H9 (cell line): ENCODE measurements at regions not wholly inside any gene's neighbourhood (a gene's known extent, or its start where the extent isn't known, plus 50 kb on each side); places are given as distances from the start of the nearest gene placed in this dataset.

Experiments used
- DNase-seq: peaks from one replicate; pipeline ENCODE4 v3.0.0-alpha.2; 2017
- H2AFZ ChIP-seq: one replicate; pipeline ENCODE4 v1.6.1; 2013; ENCODE audit warnings: mild to moderate bottlenecking, low read length, control low read depth, moderate library complexity
- H2AK5ac ChIP-seq: 2 replicates; pipeline ENCODE4 v1.6.1; 2013; ENCODE audit warnings: low read length, control low read depth, mixed read lengths; ENCODE audit not compliant: insufficient read length
- H2BK120ac ChIP-seq: one replicate; pipeline ENCODE4 v1.6.1; 2013; ENCODE audit warnings: low read depth, mild to moderate bottlenecking, low read length, control low read depth, inconsistent platforms; ENCODE audit not compliant: poor library complexity, severe bottlenecking
- H2BK12ac ChIP-seq: 2 replicates; pipeline ENCODE4 v1.6.1; 2013; ENCODE audit warnings: low read length, control low read depth, mixed read lengths, low read depth; ENCODE audit not compliant: insufficient read length
- H2BK15ac ChIP-seq: 2 replicates; pipeline ENCODE4 v1.6.1; 2013; ENCODE audit warnings: low read depth, low read length, control low read depth
- H2BK20ac ChIP-seq: one replicate; pipeline ENCODE4 v1.6.1; 2013; ENCODE audit warnings: low read depth, mild to moderate bottlenecking, low read length, control low read depth, inconsistent platforms; ENCODE audit not compliant: poor library complexity, severe bottlenecking
- H2BK5ac ChIP-seq: 2 replicates; pipeline ENCODE4 v1.6.1; 2013; ENCODE audit warnings: low read length, control low read depth, mixed read lengths; ENCODE audit not compliant: insufficient read length
- H3K14ac ChIP-seq: 2 replicates; pipeline ENCODE4 v1.6.1; 2013; ENCODE audit warnings: low read length, control low read depth; ENCODE audit not compliant: insufficient read depth
- H3K18ac ChIP-seq: 2 replicates; pipeline ENCODE4 v1.6.1; 2013; ENCODE audit warnings: low read depth, mild to moderate bottlenecking, mixed read lengths, low read length, control low read depth; ENCODE audit not compliant: insufficient read length
- H3K23ac ChIP-seq: 2 replicates; pipeline ENCODE4 v1.6.1; 2013; ENCODE audit warnings: low read length, control low read depth, mixed read lengths, low read depth; ENCODE audit not compliant: insufficient read length
- H3K23me2 ChIP-seq: 2 replicates; pipeline ENCODE4 v1.6.1; 2013; ENCODE audit warnings: low read depth, mild to moderate bottlenecking, mixed read lengths, low read length, control low read depth; ENCODE audit not compliant: insufficient read length, poor library complexity, severe bottlenecking
- H3K27ac ChIP-seq: 2 replicates; pipeline ENCODE4 v1.5.1; 2013; ENCODE audit warnings: low read length, control low read depth, mixed read lengths, low read depth; ENCODE audit not compliant: insufficient read length
- H3K27me3 ChIP-seq: 2 replicates; pipeline ENCODE4 v1.6.1; 2013; ENCODE audit warnings: low read length, control low read depth, inconsistent platforms; ENCODE audit not compliant: insufficient read depth
- H3K4ac ChIP-seq: 2 replicates; pipeline ENCODE4 v1.6.1; 2013; ENCODE audit warnings: low read depth, mild to moderate bottlenecking, control low read depth, inconsistent platforms, low read length, moderate library complexity
- H3K4me1 ChIP-seq: 2 replicates; pipeline ENCODE4 v1.6.1; 2013; ENCODE audit warnings: low read length, control low read depth, inconsistent platforms; ENCODE audit not compliant: insufficient read depth
- H3K4me2 ChIP-seq: 2 replicates; pipeline ENCODE4 v1.6.1; 2013; ENCODE audit warnings: low read length, control low read depth, mixed read lengths; ENCODE audit not compliant: insufficient read length, insufficient read depth
- H3K56ac ChIP-seq: 2 replicates; pipeline ENCODE4 v1.6.1; 2013; ENCODE audit warnings: low read depth, mild to moderate bottlenecking, mixed read lengths, low read length, control low read depth; ENCODE audit not compliant: insufficient read length
- H3K79me1 ChIP-seq: 2 replicates; pipeline ENCODE4 v1.6.1; 2013; ENCODE audit warnings: low read depth, mild to moderate bottlenecking, moderate library complexity, low read length, control low read depth, inconsistent platforms; ENCODE audit not compliant: insufficient read depth, poor library complexity, severe bottlenecking
- H3K79me2 ChIP-seq: 2 replicates; pipeline ENCODE4 v1.6.1; 2013; ENCODE audit warnings: low read length, control low read depth, inconsistent platforms; ENCODE audit not compliant: insufficient read depth
- H3K9ac ChIP-seq: 2 replicates; pipeline ENCODE4 v1.6.1; 2013; ENCODE audit warnings: low read length, control low read depth, mixed read lengths; ENCODE audit not compliant: insufficient read length; ENCODE audit errors: extremely low read depth
- H3K9me3 ChIP-seq: one replicate; pipeline ENCODE4 v1.6.1; 2013; ENCODE audit warnings: low read depth, low read length, inconsistent platforms; ENCODE audit not compliant: control insufficient read depth
- H3T11ph ChIP-seq: one replicate; pipeline ENCODE4 v1.6.1; 2013; ENCODE audit warnings: mild to moderate bottlenecking, low read length, control low read depth, inconsistent platforms
- H4K20me1 ChIP-seq: one replicate; pipeline ENCODE4 v1.6.1; 2013; ENCODE audit not compliant: control insufficient read depth, insufficient read length, insufficient read depth
- H4K5ac ChIP-seq: 2 replicates; pipeline ENCODE4 v1.6.1; 2013; ENCODE audit warnings: low read depth, mild to moderate bottlenecking, mixed read lengths, low read length, control low read depth; ENCODE audit not compliant: insufficient read length
- H4K8ac ChIP-seq: replicated peaks from 2 replicates; pipeline ENCODE4 v1.6.1; 2013; ENCODE audit warnings: low read length, control low read depth, mixed read lengths, low read depth; ENCODE audit not compliant: insufficient read length
- H4K91ac ChIP-seq: 2 replicates; pipeline ENCODE4 v1.6.1; 2013; ENCODE audit warnings: low read depth, mild to moderate bottlenecking, moderate library complexity, mixed read lengths, low read length, control low read depth; ENCODE audit not compliant: insufficient read length
- H3K27ac Mint-ChIP-seq, 3 experiments: 2 replicates in 2 of 3; 3 replicates in 1 of 3; pipeline ENCODE4 v1.8.0; 2020 to 2021; ENCODE audit warnings: mixed read lengths in 3 of 3, mild to moderate bottlenecking in 1 of 3, moderate library complexity in 1 of 3
- H3K27me3 Mint-ChIP-seq: 2 replicates; pipeline ENCODE4 v1.8.0; 2021; ENCODE audit warnings: low read depth, mild to moderate bottlenecking, moderate library complexity, mixed read lengths
- H3K36me3 Mint-ChIP-seq, 3 experiments: 2 replicates in 2 of 3; 3 replicates in 1 of 3; pipeline ENCODE4 v1.8.0; 2020 to 2021; ENCODE audit warnings: low read depth in 3 of 3, mixed read lengths in 3 of 3; ENCODE audit not compliant: insufficient read depth in 1 of 3
- H3K4me1 Mint-ChIP-seq, 2 experiments: 2 replicates each; pipeline ENCODE4 v1.8.0; 2020; ENCODE audit warnings: mixed read lengths in 2 of 2
- H3K4me3 Mint-ChIP-seq, 2 experiments: 2 replicates in 1 of 2; 3 replicates in 1 of 2; pipeline ENCODE4 v1.8.0; 2020 to 2021; ENCODE audit warnings: mild to moderate bottlenecking in 2 of 2, mixed read lengths in 2 of 2, moderate library complexity in 1 of 2
- H3K9me3 Mint-ChIP-seq, 2 experiments: 2 replicates in 1 of 2; 3 replicates in 1 of 2; pipeline ENCODE4 v1.8.0; 2020; ENCODE audit warnings: mild to moderate bottlenecking in 2 of 2, mixed read lengths in 2 of 2, moderate library complexity in 1 of 2
- CTCF ChIP-seq: fragments of 200-600 bp; sonication (generic); conservative IDR thresholded peaks from 3 replicates; pipeline ENCODE4 v1.8.0; 2021; ENCODE audit warnings: antibody characterized with exemption, mild to moderate bottlenecking
- WGBS: extraction: QIAGEN DNeasy Blood & Tissue Kit; methylation state at CpG from one replicate; pipeline ENCODE4 v1.1.7; 2013; ENCODE audit warnings: missing lambda C conversion rate, low lambda C conversion rate, mixed read lengths; ENCODE audit not compliant: insufficient read length; ENCODE audit errors: extremely low coverage; 5-methylcytosine and 5-hydroxymethylcytosine counted together

GRCh38 chr13:40387775-40388174 is 278.7 kb downstream of the FOXO1 start:
- Histone ChIP-seq H2BK12ac (no peak overlapping the region), H4K91ac (no peak overlapping the region), H4K8ac (no peak overlapping the region), H3K23ac (no peak overlapping the region), H3K4me2 (no peak overlapping the region), H3K56ac (no peak overlapping the region), H3K79me2 (no peaks in the 10 kb centered on the region), H4K20me1 (no peaks in the 10 kb centered on the region), H3K14ac (no peak overlapping the region), H2AK5ac (no peak overlapping the region), H4K5ac (no peak overlapping the region), H3K27ac (no peak overlapping the region), H3K4me1 (no peaks in the 10 kb centered on the region), H2BK20ac (no peak overlapping the region), H3K27me3 (no peaks in the 10 kb centered on the region), H2BK15ac (no peak overlapping the region), H3K79me1 (no peaks in the 10 kb centered on the region), H3K9me3 (no peaks in the 10 kb centered on the region), H2BK120ac (no peak overlapping the region), H3K23me2 (no peaks in the 10 kb centered on the region), H3T11ph (no peak overlapping the region), H3K9ac (no peak overlapping the region), H3K18ac (no peak overlapping the region), H2BK5ac (no peak overlapping the region), H2AFZ (no peak overlapping the region), H3K4ac (no peak overlapping the region)
- no peak for DNase-seq
- Mint-ChIP-seq H3K27ac (no peak overlapping the region), H3K27me3 (no peaks in the 10 kb centered on the region; the same call in 1 of the 2 replicates), H3K36me3 (no peaks in the 10 kb centered on the region), H3K4me3 (no peak overlapping the region), H3K4me1 (peaks cover 42 to 44% of the 10 kb centered on the region in 2 experiments), H3K9me3 (no peaks in the 10 kb centered on the region)
- no peak for TF ChIP-seq CTCF
- no CpG with 5 or more reads among the region's 6 CpGs for WGBS
